Epithelial cell of proximal tubule (primary cell): ENCODE measurements at regions not wholly inside any gene's neighbourhood (a gene's known extent, or its start where the extent isn't known, plus 50 kb on each side); places are given as distances from the start of the nearest gene placed in this dataset.
"Not testable (repeated sequence)": the region's sequence is repeated elsewhere in the genome, so short reads cannot be mapped to it uniquely, and the experiment has no call there.

Experiments
- DNase-seq: peaks from one replicate; pipeline ENCODE4 v3.0.0-alpha.2; 2011; ENCODE audit warnings: low read depth
- H3K4me3 ChIP-seq: 2 replicates; pipeline ENCODE4 v1.5.1; 2011; ENCODE audit warnings: low read depth, mild to moderate bottlenecking, low read length
- TF ChIP-seq, protein P1 (sequence below): conservative IDR thresholded peaks from 2 replicates; pipeline ENCODE4 v1.5.1; 2012; ENCODE audit warnings: low read depth, mild to moderate bottlenecking, low read length

DNA sequence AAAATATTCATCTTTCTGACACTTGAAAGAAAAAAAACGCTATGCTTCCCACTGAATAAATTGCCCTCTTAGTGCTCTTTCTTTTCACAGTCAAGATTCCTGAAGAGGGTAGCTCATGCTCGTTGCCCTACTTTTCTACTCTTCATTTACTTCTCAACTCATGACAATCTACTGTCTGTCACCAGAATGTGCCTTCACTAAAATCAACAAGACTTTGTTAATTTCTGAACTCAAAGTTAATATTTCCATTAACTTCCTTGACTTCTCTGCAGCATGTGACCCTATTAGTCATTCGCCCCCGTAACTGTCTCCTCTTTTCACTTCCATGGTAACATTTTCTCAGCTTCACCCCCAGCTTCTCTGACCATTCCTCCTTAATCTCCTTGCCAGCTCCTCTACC is 98.9 kb upstream of the MAPRE2 start:
- H3K4me3 ChIP-seq = no peak overlapping the region
- DNase-seq = peak; percentile 82
- TF ChIP-seq, protein P1, sequence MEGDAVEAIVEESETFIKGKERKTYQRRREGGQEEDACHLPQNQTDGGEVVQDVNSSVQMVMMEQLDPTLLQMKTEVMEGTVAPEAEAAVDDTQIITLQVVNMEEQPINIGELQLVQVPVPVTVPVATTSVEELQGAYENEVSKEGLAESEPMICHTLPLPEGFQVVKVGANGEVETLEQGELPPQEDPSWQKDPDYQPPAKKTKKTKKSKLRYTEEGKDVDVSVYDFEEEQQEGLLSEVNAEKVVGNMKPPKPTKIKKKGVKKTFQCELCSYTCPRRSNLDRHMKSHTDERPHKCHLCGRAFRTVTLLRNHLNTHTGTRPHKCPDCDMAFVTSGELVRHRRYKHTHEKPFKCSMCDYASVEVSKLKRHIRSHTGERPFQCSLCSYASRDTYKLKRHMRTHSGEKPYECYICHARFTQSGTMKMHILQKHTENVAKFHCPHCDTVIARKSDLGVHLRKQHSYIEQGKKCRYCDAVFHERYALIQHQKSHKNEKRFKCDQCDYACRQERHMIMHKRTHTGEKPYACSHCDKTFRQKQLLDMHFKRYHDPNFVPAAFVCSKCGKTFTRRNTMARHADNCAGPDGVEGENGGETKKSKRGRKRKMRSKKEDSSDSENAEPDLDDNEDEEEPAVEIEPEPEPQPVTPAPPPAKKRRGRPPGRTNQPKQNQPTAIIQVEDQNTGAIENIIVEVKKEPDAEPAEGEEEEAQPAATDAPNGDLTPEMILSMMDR = no peak

DNA sequence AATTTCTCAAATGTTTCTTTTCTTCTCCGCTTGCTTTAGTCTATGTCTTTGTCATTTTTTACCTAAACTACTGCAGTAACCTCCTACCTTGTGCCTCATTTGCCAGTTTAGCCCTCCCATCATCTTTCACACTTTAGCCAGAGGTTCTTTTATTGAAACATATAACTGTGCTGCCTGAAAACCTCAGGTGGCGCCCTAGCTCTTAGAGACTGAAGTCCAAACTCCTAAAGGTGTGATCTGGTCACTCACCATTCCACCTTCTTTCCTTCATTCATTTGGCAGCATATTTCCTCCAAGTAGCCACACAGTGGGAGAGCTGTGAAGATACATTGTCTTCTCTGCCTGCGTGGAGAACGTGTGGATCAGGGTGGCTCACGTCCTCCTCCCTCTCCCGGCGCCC is 98.2 kb upstream of the MAPRE2 start:
- H3K4me3 ChIP-seq = no peak overlapping the region
- DNase-seq = no peak
- TF ChIP-seq, protein P1 = peak; percentile 35

DNA sequence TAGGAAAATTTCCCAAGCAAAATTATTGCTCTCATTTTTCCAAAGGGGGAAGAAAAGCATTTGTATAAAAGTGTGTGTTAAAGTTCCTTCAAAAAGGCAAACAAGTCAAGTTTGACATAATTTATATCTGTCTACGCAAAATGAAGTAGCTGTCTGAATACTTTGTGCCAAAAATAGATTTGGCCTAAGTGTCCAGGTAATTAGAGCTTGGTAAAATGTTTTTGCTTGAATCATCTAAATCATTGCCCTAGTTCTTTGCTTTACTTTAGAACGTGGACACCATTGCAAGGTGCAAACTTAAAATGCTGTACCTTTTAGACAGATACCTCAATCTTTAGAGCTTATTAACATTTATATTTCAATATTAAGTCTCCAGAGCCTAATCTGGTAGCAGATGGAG is 97.6 kb upstream of the MAPRE2 start:
- TF ChIP-seq, protein P1 = no peak
- no peak overlapping the region for H3K4me3 ChIP-seq
- DNase-seq = no peak

DNA sequence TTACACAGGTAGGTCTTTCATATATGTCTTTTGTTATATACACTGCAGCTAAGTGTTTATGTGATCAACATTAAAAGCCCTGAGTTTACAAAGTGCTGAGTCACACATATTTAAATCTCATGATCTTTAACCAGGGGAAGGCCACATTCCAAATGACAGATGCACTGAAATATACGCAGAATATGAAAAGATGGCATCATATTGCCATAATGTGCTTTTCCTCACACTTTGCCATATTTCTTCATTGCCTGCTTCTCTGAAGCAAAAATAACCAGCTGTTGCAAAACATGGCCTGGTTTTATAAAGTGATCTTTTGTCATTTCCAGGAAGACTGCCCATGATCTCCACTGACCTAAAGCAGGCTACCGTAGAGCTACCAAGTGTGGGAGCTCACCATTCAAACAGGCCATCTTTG is 93.5 kb upstream of the MAPRE2 start:
- DNase-seq = no peak
- TF ChIP-seq, protein P1 = no peak
- no peak overlapping the region for H3K4me3 ChIP-seq

DNA sequence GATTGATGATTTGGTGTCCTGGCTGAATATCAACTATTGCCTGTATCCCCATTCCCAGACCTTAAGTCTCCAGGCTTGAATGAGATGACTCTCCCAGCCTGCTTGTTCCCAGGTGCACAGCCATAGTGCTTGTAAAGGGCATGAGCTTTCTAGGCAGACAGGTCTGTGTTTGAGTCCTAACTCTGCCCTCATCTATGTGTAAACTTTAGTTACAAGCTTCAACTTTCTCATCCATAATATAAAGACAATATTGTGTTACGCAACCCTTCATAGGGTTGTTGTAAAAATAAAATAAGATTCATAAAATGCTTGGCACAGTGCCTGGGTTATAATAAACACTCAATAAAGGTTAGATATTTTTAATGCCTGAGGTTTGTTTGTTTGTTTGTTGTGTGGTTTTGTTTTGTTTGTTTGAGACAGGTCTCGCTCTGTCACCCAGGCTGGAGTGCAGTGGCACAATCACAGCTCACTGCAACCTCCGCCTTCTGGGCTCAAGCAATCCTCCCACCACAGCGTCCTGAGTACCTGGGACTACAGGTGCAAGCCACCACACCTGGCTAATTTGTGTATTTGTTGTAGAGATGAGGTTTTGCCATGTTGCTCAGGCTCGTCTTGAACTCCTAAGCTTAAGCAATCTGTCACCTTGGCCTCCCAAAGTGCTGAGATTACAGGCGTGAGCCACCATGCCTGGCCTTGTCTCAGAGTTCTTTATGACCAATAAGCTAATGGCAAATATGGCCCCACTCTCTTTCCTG is 89.4 kb upstream of the MAPRE2 start:
- no peak overlapping the region for H3K4me3 ChIP-seq
- DNase-seq = no peak
- TF ChIP-seq, protein P1 = no peak

DNA sequence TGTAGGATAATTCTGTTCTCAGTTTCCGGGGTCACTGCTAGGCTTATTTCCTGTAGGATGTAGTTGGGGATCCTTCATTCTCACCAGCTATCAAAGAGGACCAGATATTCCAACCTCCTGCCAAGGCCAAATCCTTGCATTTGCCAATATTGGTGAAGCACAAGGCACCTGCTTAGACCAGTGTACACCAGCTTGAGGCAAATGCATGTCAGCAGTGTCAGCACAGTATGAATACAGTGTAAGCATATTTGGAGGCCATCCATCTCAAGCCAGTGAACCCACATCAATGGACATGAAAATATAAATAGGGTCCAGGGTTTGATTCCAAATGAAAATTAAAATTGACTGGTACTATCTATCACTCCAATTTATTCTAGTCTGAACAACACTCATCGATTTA is 88.0 kb upstream of the MAPRE2 start:
- no peak for DNase-seq
- TF ChIP-seq, protein P1 = no peak
- H3K4me3 ChIP-seq = no peak overlapping the region

DNA sequence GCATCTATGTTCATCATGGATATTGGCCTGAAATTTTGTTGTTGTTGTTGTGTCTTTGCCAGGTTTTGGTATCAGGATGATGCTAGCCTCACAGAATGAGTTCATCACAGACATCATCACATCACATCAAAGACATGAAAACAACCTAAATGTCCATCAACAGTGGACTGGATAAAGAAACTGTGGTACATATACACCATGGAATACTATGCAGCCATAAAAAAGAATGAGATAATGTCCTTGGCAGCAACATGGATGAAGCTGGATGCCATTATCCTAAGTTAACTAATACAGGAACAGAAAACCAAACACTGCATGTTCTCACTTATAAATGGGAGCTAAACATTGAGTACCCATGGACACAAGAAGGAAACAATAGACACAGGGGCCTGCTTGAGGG is 85.7 kb upstream of the MAPRE2 start:
- H3K4me3 ChIP-seq, DNase-seq: not testable (repeated sequence)
